HCT116 (cell line): ENCODE measurements at regions not wholly inside any gene's neighbourhood (a gene's known extent, or its start where the extent isn't known, plus 50 kb on each side); places are given as distances from the start of the nearest gene placed in this dataset.

Experiments
- EGR1 ChIP-seq: IDR thresholded peaks from 2 replicates; pipeline ENCODE4 v1.6.1; 2012; ENCODE audit warnings: low read depth
- POLR2A ChIP-seq: IDR thresholded peaks from 2 replicates; pipeline ENCODE4 v1.7.0; 2011; ENCODE audit warnings: borderline replicate concordance; ENCODE audit not compliant: insufficient read depth, insufficient read length; ENCODE audit errors: extremely low read depth
- POLR2AphosphoS5 ChIP-seq: IDR thresholded peaks from 2 replicates; pipeline ENCODE4 v1.6.1; 2011; ENCODE audit warnings: mild to moderate bottlenecking, low read depth, low read length, moderate library complexity
- SIN3A ChIP-seq: IDR thresholded peaks from 2 replicates; pipeline ENCODE4 v1.6.1; 2012; ENCODE audit warnings: low read depth
- ZBTB33 ChIP-seq: IDR thresholded peaks from 2 replicates; pipeline ENCODE4 v1.6.1; 2011; ENCODE audit warnings: mild to moderate bottlenecking, low read length, moderate library complexity; ENCODE audit not compliant: insufficient replicate concordance; ENCODE audit errors: extremely low read depth
- TF ChIP-seq, protein P1 (sequence below): IDR thresholded peaks from 2 replicates; pipeline ENCODE4 v1.6.1; 2012; ENCODE audit warnings: low read depth

DNA sequence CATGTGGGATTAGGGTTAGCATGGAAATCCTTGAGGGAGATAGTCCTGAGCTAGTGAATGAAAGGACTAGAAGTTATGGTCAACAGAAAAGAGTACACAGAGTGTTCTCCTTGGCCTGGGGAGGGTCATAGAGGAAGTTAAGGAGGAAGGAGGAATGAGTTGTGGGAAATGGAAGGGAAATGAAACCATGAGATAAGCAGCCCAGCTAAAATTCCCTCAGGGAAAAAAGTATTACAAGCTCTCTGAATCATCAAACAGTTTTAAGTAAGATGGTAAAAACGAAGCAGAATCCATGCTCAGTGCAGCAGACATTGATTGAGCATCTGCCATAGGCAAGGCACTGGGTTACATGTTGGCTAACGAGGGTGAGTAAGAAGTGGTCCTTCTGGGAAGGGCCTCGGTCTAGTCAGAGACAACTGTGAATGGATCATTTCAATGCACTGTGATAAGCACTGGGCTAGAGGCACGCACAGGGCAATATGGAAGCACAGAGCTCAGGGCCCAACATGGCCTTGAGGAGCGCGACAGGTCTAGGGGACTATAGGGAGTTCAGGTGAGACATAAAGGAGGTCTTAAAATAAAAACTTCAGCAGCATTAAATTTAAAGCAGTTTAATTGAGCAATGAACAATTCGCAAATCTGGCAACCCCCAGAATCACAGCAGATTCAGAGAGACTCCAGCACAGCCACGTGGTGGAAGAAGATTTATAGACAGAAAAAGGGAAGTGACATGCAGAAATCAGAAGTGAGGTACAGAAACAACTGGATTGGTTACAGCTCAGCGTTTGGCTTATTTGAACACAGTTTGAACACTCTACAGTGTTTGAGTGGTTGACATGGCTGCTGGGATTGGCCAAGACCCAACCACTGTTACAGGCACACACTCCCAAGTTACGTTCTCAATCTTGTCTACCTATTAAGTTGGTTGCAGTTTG, 219.5 kb downstream of the HLX start:
- TF ChIP-seq SIN3A: no peak
- TF ChIP-seq POLR2AphosphoS5: no peak
- TF ChIP-seq EGR1: no peak
- no peak for TF ChIP-seq POLR2A
- no peak for TF ChIP-seq ZBTB33
- TF ChIP-seq, protein P1, sequence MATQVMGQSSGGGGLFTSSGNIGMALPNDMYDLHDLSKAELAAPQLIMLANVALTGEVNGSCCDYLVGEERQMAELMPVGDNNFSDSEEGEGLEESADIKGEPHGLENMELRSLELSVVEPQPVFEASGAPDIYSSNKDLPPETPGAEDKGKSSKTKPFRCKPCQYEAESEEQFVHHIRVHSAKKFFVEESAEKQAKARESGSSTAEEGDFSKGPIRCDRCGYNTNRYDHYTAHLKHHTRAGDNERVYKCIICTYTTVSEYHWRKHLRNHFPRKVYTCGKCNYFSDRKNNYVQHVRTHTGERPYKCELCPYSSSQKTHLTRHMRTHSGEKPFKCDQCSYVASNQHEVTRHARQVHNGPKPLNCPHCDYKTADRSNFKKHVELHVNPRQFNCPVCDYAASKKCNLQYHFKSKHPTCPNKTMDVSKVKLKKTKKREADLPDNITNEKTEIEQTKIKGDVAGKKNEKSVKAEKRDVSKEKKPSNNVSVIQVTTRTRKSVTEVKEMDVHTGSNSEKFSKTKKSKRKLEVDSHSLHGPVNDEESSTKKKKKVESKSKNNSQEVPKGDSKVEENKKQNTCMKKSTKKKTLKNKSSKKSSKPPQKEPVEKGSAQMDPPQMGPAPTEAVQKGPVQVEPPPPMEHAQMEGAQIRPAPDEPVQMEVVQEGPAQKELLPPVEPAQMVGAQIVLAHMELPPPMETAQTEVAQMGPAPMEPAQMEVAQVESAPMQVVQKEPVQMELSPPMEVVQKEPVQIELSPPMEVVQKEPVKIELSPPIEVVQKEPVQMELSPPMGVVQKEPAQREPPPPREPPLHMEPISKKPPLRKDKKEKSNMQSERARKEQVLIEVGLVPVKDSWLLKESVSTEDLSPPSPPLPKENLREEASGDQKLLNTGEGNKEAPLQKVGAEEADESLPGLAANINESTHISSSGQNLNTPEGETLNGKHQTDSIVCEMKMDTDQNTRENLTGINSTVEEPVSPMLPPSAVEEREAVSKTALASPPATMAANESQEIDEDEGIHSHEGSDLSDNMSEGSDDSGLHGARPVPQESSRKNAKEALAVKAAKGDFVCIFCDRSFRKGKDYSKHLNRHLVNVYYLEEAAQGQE: no peak
